ENCODE measurements at regions not wholly inside any gene's neighbourhood (a gene's known extent, or its start where the extent isn't known, plus 50 kb on each side); places are given as distances from the start of the nearest gene placed in this dataset.

GRCh38 chr7:35998481-35998880 is 154.6 kb upstream of the EEPD1 start:
- DNase-seq (ENCODE audit: low read depth) = no peak
- H3K4me3 ChIP-seq (ENCODE audit: low read depth, low read length) = no peak overlapping the region
- TF ChIP-seq CTCF (IDR thresholded peaks at IDR 0.05; ENCODE audit: low read depth, low read length, missing control alignments) = no peak

- no peak for TF ChIP-seq CTCF (IDR thresholded peaks at IDR 0.05; ENCODE audit: low read depth, low read length, missing control alignments)
- DNase-seq (ENCODE audit: low read depth) = no peak
- H3K4me3 ChIP-seq (ENCODE audit: low read depth, low read length) = no peak overlapping the region
Observed at GRCh38 chr7:36001546-36001945, 151.5 kb upstream of the EEPD1 start.

- TF ChIP-seq CTCF (IDR thresholded peaks at IDR 0.05; ENCODE audit: low read depth, low read length, missing control alignments) = no peak
- no peak for DNase-seq (ENCODE audit: low read depth)
- H3K4me3 ChIP-seq (ENCODE audit: low read depth, low read length) = no peak overlapping the region
Observed at GRCh38 chr7:36002900-36003299, 150.2 kb upstream of the EEPD1 start.

- H3K4me3 ChIP-seq (ENCODE audit: low read depth, low read length) = no peak overlapping the region
- no peak for DNase-seq (ENCODE audit: low read depth)
- TF ChIP-seq CTCF (IDR thresholded peaks at IDR 0.05; ENCODE audit: low read depth, low read length, missing control alignments) = no peak
Observed at GRCh38 chr7:36003343-36003742, 149.7 kb upstream of the EEPD1 start.

- no peak overlapping the region for H3K4me3 ChIP-seq (ENCODE audit: low read depth, low read length)
- TF ChIP-seq CTCF (IDR thresholded peaks at IDR 0.05; ENCODE audit: low read depth, low read length, missing control alignments) = no peak
- no peak for DNase-seq (ENCODE audit: low read depth)
Observed at GRCh38 chr7:36005293-36005692, 147.8 kb upstream of the EEPD1 start.

- no peak for DNase-seq (ENCODE audit: low read depth)
- H3K4me3 ChIP-seq (ENCODE audit: low read depth, low read length) = no peak overlapping the region
- TF ChIP-seq CTCF (IDR thresholded peaks at IDR 0.05; ENCODE audit: low read depth, low read length, missing control alignments) = no peak
Observed at GRCh38 chr7:36005876-36006275, 147.2 kb upstream of the EEPD1 start.

GRCh38 chr7:36006636-36007229 is 146.3 kb upstream of the EEPD1 start:
- TF ChIP-seq CTCF (IDR thresholded peaks at IDR 0.05; ENCODE audit: low read depth, low read length, missing control alignments) = no peak
- no peak overlapping the region for H3K4me3 ChIP-seq (ENCODE audit: low read depth, low read length)
- DNase-seq (ENCODE audit: low read depth) = no peak
